ENCODE measurements at regions not wholly inside any gene's neighbourhood (a gene's known extent, or its start where the extent isn't known, plus 50 kb on each side); places are given as distances from the start of the nearest gene placed in this dataset.

DNA sequence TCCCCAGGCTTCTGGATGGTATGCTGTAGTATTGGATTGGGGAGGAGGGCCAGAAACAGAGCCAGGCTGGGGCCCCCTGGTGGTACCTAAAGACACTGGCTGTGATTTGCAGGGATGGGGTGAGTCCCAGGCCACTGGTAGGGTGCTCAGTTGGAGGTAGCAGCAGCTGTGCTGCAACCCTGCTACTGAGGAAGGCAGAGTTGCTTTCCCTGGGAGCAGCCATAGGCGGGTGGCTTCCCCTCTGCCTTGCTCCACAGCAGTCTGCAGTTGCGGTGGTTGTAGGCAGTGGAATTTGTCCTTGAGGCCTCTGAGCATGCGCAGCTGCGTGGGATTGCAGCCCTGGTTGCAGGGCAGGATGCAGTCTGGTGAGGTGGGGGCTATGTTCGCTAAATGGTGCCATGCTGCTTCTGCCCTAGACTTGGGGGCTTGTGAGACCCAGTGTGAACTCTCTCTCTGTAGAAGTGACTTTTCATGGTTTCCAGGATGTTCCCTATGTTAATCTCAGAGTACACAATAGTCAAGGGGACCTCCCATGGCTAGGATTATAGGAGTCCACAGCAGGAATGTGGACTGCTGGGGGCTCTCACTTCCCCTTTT lies 443.5 kb downstream of the XIRP2 start:
- TF ChIP-seq, protein P1, sequence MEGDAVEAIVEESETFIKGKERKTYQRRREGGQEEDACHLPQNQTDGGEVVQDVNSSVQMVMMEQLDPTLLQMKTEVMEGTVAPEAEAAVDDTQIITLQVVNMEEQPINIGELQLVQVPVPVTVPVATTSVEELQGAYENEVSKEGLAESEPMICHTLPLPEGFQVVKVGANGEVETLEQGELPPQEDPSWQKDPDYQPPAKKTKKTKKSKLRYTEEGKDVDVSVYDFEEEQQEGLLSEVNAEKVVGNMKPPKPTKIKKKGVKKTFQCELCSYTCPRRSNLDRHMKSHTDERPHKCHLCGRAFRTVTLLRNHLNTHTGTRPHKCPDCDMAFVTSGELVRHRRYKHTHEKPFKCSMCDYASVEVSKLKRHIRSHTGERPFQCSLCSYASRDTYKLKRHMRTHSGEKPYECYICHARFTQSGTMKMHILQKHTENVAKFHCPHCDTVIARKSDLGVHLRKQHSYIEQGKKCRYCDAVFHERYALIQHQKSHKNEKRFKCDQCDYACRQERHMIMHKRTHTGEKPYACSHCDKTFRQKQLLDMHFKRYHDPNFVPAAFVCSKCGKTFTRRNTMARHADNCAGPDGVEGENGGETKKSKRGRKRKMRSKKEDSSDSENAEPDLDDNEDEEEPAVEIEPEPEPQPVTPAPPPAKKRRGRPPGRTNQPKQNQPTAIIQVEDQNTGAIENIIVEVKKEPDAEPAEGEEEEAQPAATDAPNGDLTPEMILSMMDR (IDR thresholded peaks at IDR 0.05): peak; percentile 34
- TF ChIP-seq, protein P2, sequence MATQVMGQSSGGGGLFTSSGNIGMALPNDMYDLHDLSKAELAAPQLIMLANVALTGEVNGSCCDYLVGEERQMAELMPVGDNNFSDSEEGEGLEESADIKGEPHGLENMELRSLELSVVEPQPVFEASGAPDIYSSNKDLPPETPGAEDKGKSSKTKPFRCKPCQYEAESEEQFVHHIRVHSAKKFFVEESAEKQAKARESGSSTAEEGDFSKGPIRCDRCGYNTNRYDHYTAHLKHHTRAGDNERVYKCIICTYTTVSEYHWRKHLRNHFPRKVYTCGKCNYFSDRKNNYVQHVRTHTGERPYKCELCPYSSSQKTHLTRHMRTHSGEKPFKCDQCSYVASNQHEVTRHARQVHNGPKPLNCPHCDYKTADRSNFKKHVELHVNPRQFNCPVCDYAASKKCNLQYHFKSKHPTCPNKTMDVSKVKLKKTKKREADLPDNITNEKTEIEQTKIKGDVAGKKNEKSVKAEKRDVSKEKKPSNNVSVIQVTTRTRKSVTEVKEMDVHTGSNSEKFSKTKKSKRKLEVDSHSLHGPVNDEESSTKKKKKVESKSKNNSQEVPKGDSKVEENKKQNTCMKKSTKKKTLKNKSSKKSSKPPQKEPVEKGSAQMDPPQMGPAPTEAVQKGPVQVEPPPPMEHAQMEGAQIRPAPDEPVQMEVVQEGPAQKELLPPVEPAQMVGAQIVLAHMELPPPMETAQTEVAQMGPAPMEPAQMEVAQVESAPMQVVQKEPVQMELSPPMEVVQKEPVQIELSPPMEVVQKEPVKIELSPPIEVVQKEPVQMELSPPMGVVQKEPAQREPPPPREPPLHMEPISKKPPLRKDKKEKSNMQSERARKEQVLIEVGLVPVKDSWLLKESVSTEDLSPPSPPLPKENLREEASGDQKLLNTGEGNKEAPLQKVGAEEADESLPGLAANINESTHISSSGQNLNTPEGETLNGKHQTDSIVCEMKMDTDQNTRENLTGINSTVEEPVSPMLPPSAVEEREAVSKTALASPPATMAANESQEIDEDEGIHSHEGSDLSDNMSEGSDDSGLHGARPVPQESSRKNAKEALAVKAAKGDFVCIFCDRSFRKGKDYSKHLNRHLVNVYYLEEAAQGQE (IDR thresholded peaks at IDR 0.05; ENCODE audit: insufficient read depth in 1 of 2, low read depth in 2 of 2, low read length in 1 of 2): no peak
